SK-N-SH treated with all-trans-retinoic acid at 6 μM for 48 hours (cell line): ENCODE measurements at regions not wholly inside any gene's neighbourhood (a gene's known extent, or its start where the extent isn't known, plus 50 kb on each side); places are given as distances from the start of the nearest gene placed in this dataset.

ENCODE experiments used
- ATAC-seq: fragments of 200-7000 bp; cut with Tn5 transposase; 3 replicates; pipeline ENCODE4 v1.9.1; 2020; ENCODE audit warnings: mild to moderate bottlenecking, moderate library complexity
- ARNTL ChIP-seq: fragments of 450-650 bp; formaldehyde crosslinking; IDR thresholded peaks from 2 replicates; pipeline ENCODE4 v1.5.0; 2020; ENCODE audit warnings: low read depth, mild to moderate bottlenecking, moderate library complexity, borderline replicate concordance
- CSDC2 ChIP-seq: fragments of 250-450 bp; sonication (Bioruptor Pico); IDR thresholded peaks from 2 replicates; pipeline ENCODE4 v1.5.0; 2020; ENCODE audit warnings: mild to moderate bottlenecking, moderate library complexity
- ESRRG ChIP-seq: fragments of 250-450 bp; sonication (Bioruptor Pico); IDR thresholded peaks from 2 replicates; pipeline ENCODE4 v1.6.1; 2021; ENCODE audit warnings: mild to moderate bottlenecking
- GLIS3 ChIP-seq: fragments of 250-450 bp; sonication (Bioruptor Pico); IDR thresholded peaks from 2 replicates; pipeline ENCODE4 v1.5.0; 2020; ENCODE audit warnings: mild to moderate bottlenecking, moderate library complexity
- ISL1 ChIP-seq: fragments of 250-450 bp; sonication (Bioruptor Pico); IDR thresholded peaks from 2 replicates; pipeline ENCODE4 v2.1.2; 2022; ENCODE audit warnings: mild to moderate bottlenecking, moderate library complexity
- OSR1 ChIP-seq: fragments of 250-450 bp; sonication (Bioruptor Pico); IDR thresholded peaks from 2 replicates; pipeline ENCODE4 v1.8.0; 2022; ENCODE audit warnings: moderate library complexity, mild to moderate bottlenecking, inconsistent platforms
- PPARA ChIP-seq: fragments of 250-450 bp; sonication (Bioruptor Pico); IDR thresholded peaks from 2 replicates; pipeline ENCODE4 v1.5.0; 2020; ENCODE audit warnings: mild to moderate bottlenecking, borderline replicate concordance
- RARB ChIP-seq: fragments of 250-450 bp; sonication (Bioruptor Pico); IDR thresholded peaks from 2 replicates; pipeline ENCODE4 v1.8.0; 2021; ENCODE audit warnings: mild to moderate bottlenecking, moderate library complexity
- SNAI2 ChIP-seq: fragments of 250-450 bp; sonication (Bioruptor Pico); IDR thresholded peaks from 2 replicates; pipeline ENCODE4 v1.5.0; 2020; ENCODE audit warnings: mild to moderate bottlenecking, moderate library complexity
- TCF4 ChIP-seq: fragments of 250-450 bp; sonication (Bioruptor Pico); IDR thresholded peaks from 2 replicates; pipeline ENCODE4 v1.8.0; 2021; ENCODE audit warnings: mild to moderate bottlenecking, moderate library complexity, borderline replicate concordance
- TOX ChIP-seq: fragments of 250-450 bp; sonication (Bioruptor Pico); IDR thresholded peaks from 2 replicates; pipeline ENCODE4 v1.8.0; 2021; ENCODE audit warnings: mild to moderate bottlenecking, moderate library complexity, borderline replicate concordance
- ZC3H10 ChIP-seq: fragments of 250-450 bp; sonication (Bioruptor Pico); IDR thresholded peaks from 2 replicates; pipeline ENCODE4 v1.5.1; 2021; ENCODE audit warnings: mild to moderate bottlenecking, moderate library complexity
- ZFP3 ChIP-seq: fragments of 250-450 bp; sonication (Bioruptor Pico); IDR thresholded peaks from 2 replicates; pipeline ENCODE4 v1.5.0; 2020; ENCODE audit warnings: mild to moderate bottlenecking, moderate library complexity
- ZFP30 ChIP-seq: fragments of 450-650 bp; formaldehyde crosslinking; IDR thresholded peaks from 2 replicates; pipeline ENCODE4 v1.5.0; 2022; ENCODE audit warnings: mild to moderate bottlenecking, moderate library complexity
- ZNF565 ChIP-seq: fragments of 450-650 bp; formaldehyde crosslinking; conservative IDR thresholded peaks from 2 replicates; pipeline ENCODE4 v1.5.0; 2020; ENCODE audit warnings: low read depth, mild to moderate bottlenecking, moderate library complexity
- ZNF70 ChIP-seq: fragments of 450-650 bp; formaldehyde crosslinking; IDR thresholded peaks from 2 replicates; pipeline ENCODE4 v1.5.0; 2020; ENCODE audit warnings: mild to moderate bottlenecking, moderate library complexity
- ZNF8 ChIP-seq: fragments of 450-650 bp; formaldehyde crosslinking; IDR thresholded peaks from 2 replicates; pipeline ENCODE4 v1.5.0; 2020; ENCODE audit warnings: mild to moderate bottlenecking, moderate library complexity
- TF ChIP-seq, protein P1 (sequence below): fragments of 250-450 bp; sonication (Bioruptor Pico); IDR thresholded peaks from 2 replicates; pipeline ENCODE4 v1.8.0; 2021; ENCODE audit warnings: low read depth, mild to moderate bottlenecking, moderate library complexity, borderline replicate concordance
- TF ChIP-seq, protein P2 (sequence below): fragments of 250-450 bp; sonication (Bioruptor Pico); IDR thresholded peaks from 2 replicates; pipeline ENCODE4 v1.5.0; 2020; ENCODE audit warnings: mild to moderate bottlenecking, moderate library complexity
- TF ChIP-seq, protein P3 (sequence below): fragments of 250-450 bp; sonication (Bioruptor Pico); IDR thresholded peaks from 2 replicates; pipeline ENCODE4 v1.5.1; 2020; ENCODE audit warnings: low read depth, mild to moderate bottlenecking, moderate library complexity
- TF ChIP-seq, protein P4 (sequence below): fragments of 250-450 bp; sonication (Bioruptor Pico); IDR thresholded peaks from 2 replicates; pipeline ENCODE4 v1.5.1; 2021; ENCODE audit warnings: mild to moderate bottlenecking, moderate library complexity
- TF ChIP-seq, protein P5 (sequence below): fragments of 250-450 bp; sonication (Bioruptor Pico); IDR thresholded peaks from 2 replicates; pipeline ENCODE4 v1.8.0; 2020; ENCODE audit warnings: mild to moderate bottlenecking, moderate library complexity, borderline replicate concordance

DNA sequence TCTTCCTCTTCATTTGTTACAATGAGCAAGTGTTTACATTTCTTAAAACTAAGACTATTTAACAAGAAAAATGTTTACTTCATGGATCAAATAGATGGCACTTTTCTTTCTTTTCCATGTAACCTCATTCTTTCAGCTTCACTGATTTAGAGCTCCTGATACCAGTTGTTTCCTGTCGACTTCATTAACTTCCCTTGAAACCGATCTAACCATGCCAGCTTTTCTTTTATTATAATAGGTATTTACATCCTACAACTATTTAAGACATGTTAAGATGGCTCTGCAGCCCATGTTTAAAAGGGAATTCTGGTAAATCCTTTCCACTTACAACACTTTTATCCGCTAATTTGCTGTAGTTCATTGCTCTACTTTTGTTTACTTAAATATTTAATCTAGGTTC, 107.3 kb upstream of the DCN start:
- TF ChIP-seq SNAI2 = no peak
- TF ChIP-seq RARB (CRISPR knock-in tag) = no peak
- TF ChIP-seq TOX (CRISPR knock-in tag) = no peak
- TF ChIP-seq, protein P1, sequence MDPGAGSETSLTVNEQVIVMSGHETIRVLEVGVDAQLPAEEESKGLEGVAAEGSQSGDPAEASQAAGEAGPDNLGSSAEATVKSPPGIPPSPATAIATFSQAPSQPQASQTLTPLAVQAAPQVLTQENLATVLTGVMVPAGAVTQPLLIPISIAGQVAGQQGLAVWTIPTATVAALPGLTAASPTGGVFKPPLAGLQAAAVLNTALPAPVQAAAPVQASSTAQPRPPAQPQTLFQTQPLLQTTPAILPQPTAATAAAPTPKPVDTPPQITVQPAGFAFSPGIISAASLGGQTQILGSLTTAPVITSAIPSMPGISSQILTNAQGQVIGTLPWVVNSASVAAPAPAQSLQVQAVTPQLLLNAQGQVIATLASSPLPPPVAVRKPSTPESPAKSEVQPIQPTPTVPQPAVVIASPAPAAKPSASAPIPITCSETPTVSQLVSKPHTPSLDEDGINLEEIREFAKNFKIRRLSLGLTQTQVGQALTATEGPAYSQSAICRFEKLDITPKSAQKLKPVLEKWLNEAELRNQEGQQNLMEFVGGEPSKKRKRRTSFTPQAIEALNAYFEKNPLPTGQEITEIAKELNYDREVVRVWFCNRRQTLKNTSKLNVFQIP = no peak
- TF ChIP-seq ZC3H10 (CRISPR knock-in tag) = no peak
- no peak for TF ChIP-seq ESRRG (CRISPR knock-in tag)
- TF ChIP-seq, protein P2, sequence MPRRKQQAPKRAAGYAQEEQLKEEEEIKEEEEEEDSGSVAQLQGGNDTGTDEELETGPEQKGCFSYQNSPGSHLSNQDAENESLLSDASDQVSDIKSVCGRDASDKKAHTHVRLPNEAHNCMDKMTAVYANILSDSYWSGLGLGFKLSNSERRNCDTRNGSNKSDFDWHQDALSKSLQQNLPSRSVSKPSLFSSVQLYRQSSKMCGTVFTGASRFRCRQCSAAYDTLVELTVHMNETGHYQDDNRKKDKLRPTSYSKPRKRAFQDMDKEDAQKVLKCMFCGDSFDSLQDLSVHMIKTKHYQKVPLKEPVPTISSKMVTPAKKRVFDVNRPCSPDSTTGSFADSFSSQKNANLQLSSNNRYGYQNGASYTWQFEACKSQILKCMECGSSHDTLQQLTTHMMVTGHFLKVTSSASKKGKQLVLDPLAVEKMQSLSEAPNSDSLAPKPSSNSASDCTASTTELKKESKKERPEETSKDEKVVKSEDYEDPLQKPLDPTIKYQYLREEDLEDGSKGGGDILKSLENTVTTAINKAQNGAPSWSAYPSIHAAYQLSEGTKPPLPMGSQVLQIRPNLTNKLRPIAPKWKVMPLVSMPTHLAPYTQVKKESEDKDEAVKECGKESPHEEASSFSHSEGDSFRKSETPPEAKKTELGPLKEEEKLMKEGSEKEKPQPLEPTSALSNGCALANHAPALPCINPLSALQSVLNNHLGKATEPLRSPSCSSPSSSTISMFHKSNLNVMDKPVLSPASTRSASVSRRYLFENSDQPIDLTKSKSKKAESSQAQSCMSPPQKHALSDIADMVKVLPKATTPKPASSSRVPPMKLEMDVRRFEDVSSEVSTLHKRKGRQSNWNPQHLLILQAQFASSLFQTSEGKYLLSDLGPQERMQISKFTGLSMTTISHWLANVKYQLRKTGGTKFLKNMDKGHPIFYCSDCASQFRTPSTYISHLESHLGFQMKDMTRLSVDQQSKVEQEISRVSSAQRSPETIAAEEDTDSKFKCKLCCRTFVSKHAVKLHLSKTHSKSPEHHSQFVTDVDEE (CRISPR knock-in tag) = no peak
- TF ChIP-seq CSDC2 (CRISPR knock-in tag) = no peak
- no peak for TF ChIP-seq ZNF70 (CRISPR knock-in tag)
- no peak for TF ChIP-seq ZFP30 (CRISPR knock-in tag)
- no peak for TF ChIP-seq ZNF565
- no peak for TF ChIP-seq TCF4 (CRISPR knock-in tag)
- TF ChIP-seq, protein P3, sequence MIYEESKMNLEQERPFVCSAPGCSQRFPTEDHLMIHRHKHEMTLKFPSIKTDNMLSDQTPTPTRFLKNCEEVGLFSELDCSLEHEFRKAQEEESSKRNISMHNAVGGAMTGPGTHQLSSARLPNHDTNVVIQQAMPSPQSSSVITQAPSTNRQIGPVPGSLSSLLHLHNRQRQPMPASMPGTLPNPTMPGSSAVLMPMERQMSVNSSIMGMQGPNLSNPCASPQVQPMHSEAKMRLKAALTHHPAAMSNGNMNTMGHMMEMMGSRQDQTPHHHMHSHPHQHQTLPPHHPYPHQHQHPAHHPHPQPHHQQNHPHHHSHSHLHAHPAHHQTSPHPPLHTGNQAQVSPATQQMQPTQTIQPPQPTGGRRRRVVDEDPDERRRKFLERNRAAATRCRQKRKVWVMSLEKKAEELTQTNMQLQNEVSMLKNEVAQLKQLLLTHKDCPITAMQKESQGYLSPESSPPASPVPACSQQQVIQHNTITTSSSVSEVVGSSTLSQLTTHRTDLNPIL (CRISPR knock-in tag) = no peak
- TF ChIP-seq ISL1 (CRISPR knock-in tag) = no peak
- TF ChIP-seq ARNTL (CRISPR knock-in tag) = no peak
- TF ChIP-seq ZFP3 (CRISPR knock-in tag) = no peak
- TF ChIP-seq, all 23 proteins: peak for 0
- no peak for ATAC-seq

DNA sequence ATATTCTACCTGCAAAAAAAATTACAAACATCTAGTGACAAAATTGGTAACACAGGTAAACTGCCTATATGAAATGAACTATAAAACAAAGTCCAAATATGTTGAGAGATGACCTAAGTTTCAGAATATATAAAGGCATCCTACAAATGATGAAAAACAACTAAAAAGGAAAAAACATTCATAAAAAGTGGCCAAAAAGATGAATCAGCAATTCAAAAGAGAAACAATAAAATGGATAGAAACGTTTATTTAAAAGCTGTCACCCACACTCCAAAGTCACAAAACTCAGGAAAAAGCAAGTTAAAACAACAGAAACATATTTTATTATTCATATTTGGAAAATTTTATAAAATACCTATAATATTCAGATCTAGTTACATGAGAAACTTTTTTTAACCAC, 106.5 kb upstream of the DCN start:
- no peak for TF ChIP-seq ZFP3 (CRISPR knock-in tag)
- no peak for TF ChIP-seq ZNF565
- no peak for TF ChIP-seq OSR1 (CRISPR knock-in tag)
- no peak for TF ChIP-seq TOX (CRISPR knock-in tag)
- no peak for ATAC-seq

DNA sequence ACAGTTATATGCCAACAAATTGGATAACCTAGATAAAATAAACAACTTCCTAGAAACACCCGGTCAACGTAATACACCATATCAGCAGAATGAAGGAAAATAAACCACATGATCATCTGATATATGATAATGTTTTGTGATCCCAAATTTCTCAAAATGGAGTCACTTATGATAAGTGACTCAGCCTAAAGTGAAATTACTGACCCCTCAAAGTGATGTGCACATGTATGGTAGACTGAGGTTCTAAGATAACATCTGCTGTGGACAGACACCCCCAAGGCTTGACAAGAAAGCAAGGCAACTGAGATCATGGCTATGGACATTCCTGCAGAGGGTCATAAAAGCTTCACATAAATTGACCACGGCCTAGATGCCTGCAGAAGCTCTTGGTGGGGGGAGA, 105.1 kb upstream of the DCN start:
- no peak for ATAC-seq
- TF ChIP-seq, protein P4, sequence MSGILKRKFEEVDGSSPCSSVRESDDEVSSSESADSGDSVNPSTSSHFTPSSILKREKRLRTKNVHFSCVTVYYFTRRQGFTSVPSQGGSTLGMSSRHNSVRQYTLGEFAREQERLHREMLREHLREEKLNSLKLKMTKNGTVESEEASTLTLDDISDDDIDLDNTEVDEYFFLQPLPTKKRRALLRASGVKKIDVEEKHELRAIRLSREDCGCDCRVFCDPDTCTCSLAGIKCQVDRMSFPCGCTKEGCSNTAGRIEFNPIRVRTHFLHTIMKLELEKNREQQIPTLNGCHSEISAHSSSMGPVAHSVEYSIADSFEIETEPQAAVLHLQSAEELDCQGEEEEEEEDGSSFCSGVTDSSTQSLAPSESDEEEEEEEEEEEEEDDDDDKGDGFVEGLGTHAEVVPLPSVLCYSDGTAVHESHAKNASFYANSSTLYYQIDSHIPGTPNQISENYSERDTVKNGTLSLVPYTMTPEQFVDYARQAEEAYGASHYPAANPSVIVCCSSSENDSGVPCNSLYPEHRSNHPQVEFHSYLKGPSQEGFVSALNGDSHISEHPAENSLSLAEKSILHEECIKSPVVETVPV (CRISPR knock-in tag) = no peak
- TF ChIP-seq, protein P5, sequence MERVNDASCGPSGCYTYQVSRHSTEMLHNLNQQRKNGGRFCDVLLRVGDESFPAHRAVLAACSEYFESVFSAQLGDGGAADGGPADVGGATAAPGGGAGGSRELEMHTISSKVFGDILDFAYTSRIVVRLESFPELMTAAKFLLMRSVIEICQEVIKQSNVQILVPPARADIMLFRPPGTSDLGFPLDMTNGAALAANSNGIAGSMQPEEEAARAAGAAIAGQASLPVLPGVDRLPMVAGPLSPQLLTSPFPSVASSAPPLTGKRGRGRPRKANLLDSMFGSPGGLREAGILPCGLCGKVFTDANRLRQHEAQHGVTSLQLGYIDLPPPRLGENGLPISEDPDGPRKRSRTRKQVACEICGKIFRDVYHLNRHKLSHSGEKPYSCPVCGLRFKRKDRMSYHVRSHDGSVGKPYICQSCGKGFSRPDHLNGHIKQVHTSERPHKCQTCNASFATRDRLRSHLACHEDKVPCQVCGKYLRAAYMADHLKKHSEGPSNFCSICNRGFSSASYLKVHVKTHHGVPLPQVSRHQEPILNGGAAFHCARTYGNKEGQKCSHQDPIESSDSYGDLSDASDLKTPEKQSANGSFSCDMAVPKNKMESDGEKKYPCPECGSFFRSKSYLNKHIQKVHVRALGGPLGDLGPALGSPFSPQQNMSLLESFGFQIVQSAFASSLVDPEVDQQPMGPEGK (CRISPR knock-in tag) = no peak
- no peak for TF ChIP-seq PPARA
- TF ChIP-seq, protein P2 (CRISPR knock-in tag) = no peak
- TF ChIP-seq ZNF70 (CRISPR knock-in tag) = no peak
- no peak for TF ChIP-seq ZFP30 (CRISPR knock-in tag)
- TF ChIP-seq, protein P3 (CRISPR knock-in tag) = no peak
- no peak for TF ChIP-seq GLIS3
- TF ChIP-seq RARB (CRISPR knock-in tag) = no peak
- no peak for TF ChIP-seq ISL1 (CRISPR knock-in tag)
- TF ChIP-seq OSR1 (CRISPR knock-in tag) = no peak
- TF ChIP-seq ZFP3 (CRISPR knock-in tag) = no peak
- no peak for TF ChIP-seq TOX (CRISPR knock-in tag)
- TF ChIP-seq, protein P1 = no peak
- TF ChIP-seq ZC3H10 (CRISPR knock-in tag) = no peak
- TF ChIP-seq ZNF8 (CRISPR knock-in tag) = no peak
- TF ChIP-seq TCF4 (CRISPR knock-in tag) = no peak
- TF ChIP-seq SNAI2 = no peak
- no peak for TF ChIP-seq ESRRG (CRISPR knock-in tag)
